ENCODE measurements at regions not wholly inside any gene's neighbourhood (a gene's known extent, or its start where the extent isn't known, plus 50 kb on each side); places are given as distances from the start of the nearest gene placed in this dataset.
"Not testable (repeated sequence)": the region's sequence is repeated elsewhere in the genome, so short reads cannot be mapped to it uniquely, and the experiment has no call there.

DNA sequence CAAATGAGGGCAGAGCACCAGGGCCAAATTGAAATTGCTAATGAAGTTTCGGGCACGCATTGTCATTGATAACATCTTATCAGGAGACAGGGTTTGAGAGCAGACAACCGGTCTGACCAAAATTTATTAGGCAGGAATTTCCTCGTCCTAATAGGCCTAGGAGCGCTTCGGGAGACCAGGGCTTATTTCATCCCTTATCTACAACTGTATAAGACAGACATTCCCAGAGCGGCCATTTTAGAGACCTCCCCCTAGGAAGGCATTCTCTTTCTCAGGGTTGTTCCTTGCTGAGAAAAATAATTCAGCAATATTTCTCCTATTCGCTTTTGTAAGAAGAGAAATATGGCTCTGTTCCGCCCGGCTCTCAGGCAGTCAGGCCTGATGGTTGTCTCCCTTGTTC is 219.4 kb downstream of the SNRPN start:
- H3K9me3 ChIP-seq (ENCODE audit: control insufficient read depth, low read length): peaks cover 12% of the 10 kb centered on the region
- H3K4me1 ChIP-seq (ENCODE audit: control insufficient read depth, insufficient read depth, low read length); H3K9ac ChIP-seq (ENCODE audit: low read length); H3K4me3 ChIP-seq (ENCODE audit: low read length); H3K27me3 ChIP-seq (ENCODE audit: control insufficient read depth, insufficient read depth, low read length); H3K36me3 ChIP-seq (ENCODE audit: control insufficient read depth, insufficient read depth, low read length): not testable (repeated sequence)

DNA sequence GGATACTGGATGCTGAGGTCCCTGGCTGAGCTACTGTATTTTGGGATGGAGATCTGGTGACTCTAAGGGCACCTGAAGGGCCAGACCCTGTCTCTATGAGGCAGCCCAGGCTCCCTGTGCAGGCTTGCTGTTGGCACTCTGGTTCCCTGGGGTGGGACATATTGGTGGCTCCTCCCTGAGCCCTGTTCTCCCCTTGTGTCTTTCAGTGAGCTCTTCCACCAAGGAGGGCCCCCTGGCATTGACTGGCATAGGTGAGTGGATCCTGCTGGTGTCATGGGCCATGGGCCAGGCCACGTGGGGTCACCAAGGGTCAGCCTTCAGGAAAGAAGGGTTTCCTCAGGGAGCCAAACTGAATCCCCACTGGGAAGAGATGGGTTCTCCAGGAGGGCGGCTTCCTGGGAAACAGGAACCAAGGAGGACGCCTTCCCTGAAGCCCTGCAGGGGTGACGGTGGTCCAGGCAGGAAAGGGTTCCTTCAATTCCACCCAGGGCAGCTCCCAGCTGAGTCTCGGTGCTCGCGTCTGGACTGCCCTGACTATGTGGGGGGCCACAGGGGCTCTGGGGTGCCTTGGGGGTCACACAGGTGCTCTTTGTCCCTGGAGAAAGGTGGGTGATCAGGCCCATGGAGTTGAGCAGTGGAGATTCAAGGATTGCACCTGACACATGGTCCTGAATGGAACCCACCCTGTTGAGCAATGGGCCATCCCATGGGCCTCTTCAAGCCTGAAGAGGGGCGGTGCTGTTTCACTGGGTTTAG is 220.4 kb downstream of the SNRPN start:
- H3K9ac ChIP-seq (ENCODE audit: low read length): no peak overlapping the region
- H3K36me3 ChIP-seq (ENCODE audit: control insufficient read depth, insufficient read depth, low read length): no peaks in the 10 kb centered on the region
- H3K27me3 ChIP-seq (ENCODE audit: control insufficient read depth, insufficient read depth, low read length): no peaks in the 10 kb centered on the region
- no peak overlapping the region for H3K4me3 ChIP-seq (ENCODE audit: low read length)
- H3K4me1 ChIP-seq (ENCODE audit: control insufficient read depth, insufficient read depth, low read length): no peaks in the 10 kb centered on the region
- H3K9me3 ChIP-seq (ENCODE audit: control insufficient read depth, low read length): peaks cover 12% of the 10 kb centered on the region

DNA sequence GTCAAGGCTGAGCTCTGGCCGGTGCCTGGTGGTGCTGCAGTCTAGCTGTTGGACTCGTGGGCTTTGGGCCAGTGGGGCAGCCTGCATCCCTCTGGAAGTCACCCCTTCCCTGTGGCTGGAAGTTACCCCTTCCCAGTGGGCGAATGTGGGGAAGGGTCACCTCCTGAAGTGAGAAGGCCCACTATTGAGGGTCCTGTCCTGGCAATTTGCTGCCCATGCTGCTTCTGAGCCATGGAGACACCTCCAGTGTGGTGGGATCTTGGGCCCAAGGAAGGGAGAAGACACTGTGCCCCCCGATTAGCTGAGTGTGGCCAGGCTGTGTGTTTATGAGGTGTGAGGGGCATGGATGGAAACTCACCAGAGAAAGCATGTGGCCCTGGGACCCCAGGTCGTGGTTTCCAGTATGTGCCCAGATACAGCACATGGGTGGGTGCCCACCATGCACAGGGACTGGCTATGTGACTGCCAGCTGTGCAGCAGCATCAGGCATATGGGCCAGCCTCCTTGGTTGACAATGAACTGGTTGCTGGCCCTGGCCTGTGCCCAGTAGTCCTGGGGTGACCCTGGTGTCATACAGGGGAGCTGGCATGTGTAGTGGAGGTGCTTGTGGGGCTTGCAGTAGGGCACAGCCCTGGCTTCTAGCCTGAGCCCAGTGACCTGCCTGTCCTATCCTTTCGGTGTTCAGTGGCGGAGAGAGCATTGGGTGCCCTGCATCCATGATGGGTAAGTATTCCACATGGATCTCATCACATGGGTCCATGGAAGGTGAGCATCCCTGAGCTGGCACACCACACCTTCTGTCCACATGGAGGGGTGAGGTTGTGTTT is 221.2 kb downstream of the SNRPN start:
- Histone ChIP-seq H3K36me3 (ENCODE audit: control insufficient read depth, insufficient read depth, low read length) (no peaks in the 10 kb centered on the region), H3K4me1 (ENCODE audit: control insufficient read depth, insufficient read depth, low read length) (no peaks in the 10 kb centered on the region), H3K9ac (ENCODE audit: low read length) (no peak overlapping the region), H3K9me3 (ENCODE audit: control insufficient read depth, low read length) (peaks cover 12% of the 10 kb centered on the region), H3K4me3 (ENCODE audit: low read length) (no peak overlapping the region), H3K27me3 (ENCODE audit: control insufficient read depth, insufficient read depth, low read length) (no peaks in the 10 kb centered on the region)

DNA sequence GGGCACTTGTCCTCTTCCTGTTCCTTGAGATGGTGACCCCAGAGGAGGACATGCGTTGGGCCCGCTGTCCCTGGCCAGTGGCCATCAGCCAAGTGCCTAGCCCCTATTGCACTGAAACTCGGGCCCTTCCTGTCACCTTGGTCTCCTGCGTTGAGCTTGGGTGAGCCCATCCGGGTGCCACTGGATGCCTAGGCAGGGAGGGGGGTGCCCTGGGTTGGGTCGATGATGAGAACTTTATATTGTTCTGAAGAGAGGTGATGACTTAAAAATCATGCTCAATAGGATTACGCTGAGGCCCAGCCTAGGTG is 221.8 kb downstream of the SNRPN start:
- H3K9ac ChIP-seq (ENCODE audit: low read length): no peak overlapping the region
- H3K4me3 ChIP-seq (ENCODE audit: low read length): no peak overlapping the region
- H3K4me1 ChIP-seq (ENCODE audit: control insufficient read depth, insufficient read depth, low read length): no peaks in the 10 kb centered on the region
- H3K9me3 ChIP-seq (ENCODE audit: control insufficient read depth, low read length): peaks cover 10% of the 10 kb centered on the region
- no peaks in the 10 kb centered on the region for H3K27me3 ChIP-seq (ENCODE audit: control insufficient read depth, insufficient read depth, low read length)
- no peaks in the 10 kb centered on the region for H3K36me3 ChIP-seq (ENCODE audit: control insufficient read depth, insufficient read depth, low read length)

DNA sequence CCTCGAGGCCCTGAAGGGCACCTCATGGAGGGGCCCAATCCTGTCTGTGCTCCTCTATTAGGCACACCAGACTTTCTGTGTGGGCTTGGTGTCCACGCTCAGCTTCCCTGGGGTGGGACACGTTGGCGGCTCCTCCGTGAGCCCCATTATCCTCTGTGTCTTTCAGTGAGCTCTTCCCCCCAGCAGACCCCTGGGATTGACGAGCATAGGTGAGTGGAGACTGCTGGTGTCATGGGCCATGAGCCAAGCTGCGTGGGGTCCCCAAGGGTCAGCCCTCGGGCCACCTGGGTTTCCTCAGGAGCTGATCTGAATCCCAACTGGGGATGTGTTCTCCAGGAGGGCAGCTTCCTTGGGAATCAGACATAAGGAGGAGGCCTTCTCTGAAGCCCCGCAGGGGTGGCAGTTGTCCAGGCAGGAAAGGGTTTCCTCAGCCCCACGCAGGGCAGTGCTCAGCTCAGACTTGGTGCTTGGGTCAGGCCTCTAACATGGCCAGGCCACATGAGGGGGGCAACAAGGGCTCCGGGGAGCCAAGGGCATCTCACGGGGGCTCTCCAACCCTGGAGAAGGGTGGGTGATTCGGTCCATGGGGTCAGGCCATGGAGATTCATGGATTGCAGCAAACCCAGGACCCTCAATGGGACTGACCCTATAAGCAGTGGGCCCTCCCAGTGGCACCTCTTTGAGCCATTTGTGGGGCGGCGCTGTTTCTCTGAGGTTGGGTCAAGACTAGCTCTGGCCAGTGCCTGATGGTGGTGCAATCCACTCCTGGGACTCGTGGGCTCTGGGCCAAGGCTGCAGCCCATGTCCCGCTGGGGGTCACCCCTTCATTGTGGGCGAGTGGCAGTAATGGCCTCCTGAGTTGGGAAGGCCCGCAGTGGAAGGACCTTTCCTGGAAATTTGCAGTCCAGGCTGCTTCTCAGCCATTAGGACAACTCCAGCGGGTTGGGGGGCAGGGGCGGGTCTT is 222.5 kb downstream of the SNRPN start:
- Histone ChIP-seq H3K4me3 (ENCODE audit: low read length) (no peak overlapping the region), H3K4me1 (ENCODE audit: control insufficient read depth, insufficient read depth, low read length) (no peaks in the 10 kb centered on the region), H3K9ac (ENCODE audit: low read length) (no peak overlapping the region), H3K9me3 (ENCODE audit: control insufficient read depth, low read length) (peaks cover 7% of the 10 kb centered on the region), H3K27me3 (ENCODE audit: control insufficient read depth, insufficient read depth, low read length) (no peaks in the 10 kb centered on the region), H3K36me3 (ENCODE audit: control insufficient read depth, insufficient read depth, low read length) (no peaks in the 10 kb centered on the region)

DNA sequence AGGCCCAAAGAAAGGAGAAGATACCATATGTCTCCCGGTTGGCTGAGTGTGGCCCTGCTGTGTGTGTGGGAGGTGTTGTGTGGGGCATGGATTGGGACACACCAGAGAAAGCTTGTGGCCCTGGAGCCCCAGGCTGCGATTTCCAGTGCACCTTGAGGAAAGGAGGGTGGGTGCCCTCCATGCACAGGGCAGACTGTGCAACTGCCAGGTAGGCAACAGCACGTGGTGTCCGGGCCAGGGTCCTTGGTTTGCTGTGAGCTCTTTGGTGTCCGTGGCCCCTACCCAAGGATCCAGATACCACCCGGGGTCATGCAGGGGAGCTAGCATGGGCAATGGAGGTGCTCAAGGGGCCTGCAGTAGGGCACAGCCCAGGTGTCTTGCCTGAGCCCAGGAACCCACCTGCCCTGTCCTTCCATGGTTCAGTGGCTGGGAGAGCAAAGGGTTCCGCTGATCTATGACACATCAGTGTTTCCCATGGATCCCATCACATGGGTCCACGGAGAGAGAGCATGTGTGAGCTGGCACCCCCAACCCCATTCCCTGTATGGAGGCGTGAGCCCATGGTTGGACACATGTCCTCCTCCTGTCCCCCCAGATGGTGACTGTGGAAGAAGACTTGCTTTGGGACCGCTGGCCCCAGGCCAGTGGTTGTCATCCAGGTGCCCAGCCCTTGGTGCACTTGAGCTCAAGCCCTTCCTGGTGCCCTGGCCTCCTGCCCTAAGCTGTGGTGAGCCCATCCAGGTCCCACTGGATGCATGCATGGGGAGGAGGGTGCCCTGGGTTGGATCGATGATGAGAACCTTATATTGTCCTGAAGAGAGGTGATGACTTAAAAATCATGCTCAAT is 223.4 kb downstream of the SNRPN start:
- H3K9me3 ChIP-seq (ENCODE audit: control insufficient read depth, low read length): peaks cover 4% of the 10 kb centered on the region

DNA sequence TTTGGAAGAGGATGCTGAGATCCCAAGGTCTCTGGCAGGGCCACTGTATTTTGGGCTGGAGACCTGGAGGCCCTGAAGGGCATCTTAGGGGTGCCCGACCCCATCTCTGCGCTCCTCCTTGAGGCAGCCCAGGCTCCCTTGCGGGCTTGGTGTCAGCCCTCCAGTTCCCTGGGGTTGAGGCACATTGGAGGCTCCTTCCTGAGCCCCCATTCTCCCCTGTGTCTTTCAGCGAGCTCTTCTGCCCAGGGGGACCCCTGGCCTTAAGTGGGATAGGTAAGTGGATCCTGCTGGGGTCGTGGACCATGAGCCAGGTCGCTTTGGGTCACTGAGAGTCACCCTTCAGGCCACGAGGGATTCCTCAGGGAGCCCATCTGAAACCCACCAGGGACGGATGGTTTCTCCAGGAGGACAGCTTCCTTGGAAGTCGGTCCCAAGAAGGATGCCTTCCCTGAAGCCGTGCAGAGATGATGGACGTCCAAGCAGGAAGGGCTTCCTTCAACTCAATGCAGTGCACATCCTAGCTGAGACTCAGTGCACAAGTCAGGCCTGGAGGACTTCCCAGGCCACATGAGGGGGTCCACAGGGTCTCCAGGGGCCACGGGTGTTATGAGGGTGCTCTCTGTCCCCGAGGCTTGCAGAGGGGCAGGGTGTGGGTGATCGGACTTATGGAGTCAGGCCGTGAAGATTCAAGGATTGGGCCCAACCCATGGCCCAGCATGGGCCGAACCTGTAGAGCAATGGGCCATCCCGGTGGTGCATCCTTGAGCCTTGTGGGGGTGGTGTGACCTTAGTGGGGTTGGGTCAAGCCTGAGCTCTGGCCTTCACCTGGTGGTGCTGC is 224.3 kb downstream of the SNRPN start:
- no peak overlapping the region for H3K4me3 ChIP-seq (ENCODE audit: low read length)
- no peaks in the 10 kb centered on the region for H3K27me3 ChIP-seq (ENCODE audit: control insufficient read depth, insufficient read depth, low read length)
- no peaks in the 10 kb centered on the region for H3K36me3 ChIP-seq (ENCODE audit: control insufficient read depth, insufficient read depth, low read length)
- peaks cover 4% of the 10 kb centered on the region for H3K9me3 ChIP-seq (ENCODE audit: control insufficient read depth, low read length)
- H3K4me1 ChIP-seq (ENCODE audit: control insufficient read depth, insufficient read depth, low read length): no peaks in the 10 kb centered on the region
- H3K9ac ChIP-seq (ENCODE audit: low read length): no peak overlapping the region

More for the DNA sequence above, 223.4 kb downstream of the SNRPN start:
- Histone ChIP-seq H3K9ac (ENCODE audit: low read length) (no peak overlapping the region), H3K4me1 (ENCODE audit: control insufficient read depth, insufficient read depth, low read length) (no peaks in the 10 kb centered on the region), H3K27me3 (ENCODE audit: control insufficient read depth, insufficient read depth, low read length) (no peaks in the 10 kb centered on the region), H3K4me3 (ENCODE audit: low read length) (no peak overlapping the region), H3K36me3 (ENCODE audit: control insufficient read depth, insufficient read depth, low read length) (no peaks in the 10 kb centered on the region)

DNA sequence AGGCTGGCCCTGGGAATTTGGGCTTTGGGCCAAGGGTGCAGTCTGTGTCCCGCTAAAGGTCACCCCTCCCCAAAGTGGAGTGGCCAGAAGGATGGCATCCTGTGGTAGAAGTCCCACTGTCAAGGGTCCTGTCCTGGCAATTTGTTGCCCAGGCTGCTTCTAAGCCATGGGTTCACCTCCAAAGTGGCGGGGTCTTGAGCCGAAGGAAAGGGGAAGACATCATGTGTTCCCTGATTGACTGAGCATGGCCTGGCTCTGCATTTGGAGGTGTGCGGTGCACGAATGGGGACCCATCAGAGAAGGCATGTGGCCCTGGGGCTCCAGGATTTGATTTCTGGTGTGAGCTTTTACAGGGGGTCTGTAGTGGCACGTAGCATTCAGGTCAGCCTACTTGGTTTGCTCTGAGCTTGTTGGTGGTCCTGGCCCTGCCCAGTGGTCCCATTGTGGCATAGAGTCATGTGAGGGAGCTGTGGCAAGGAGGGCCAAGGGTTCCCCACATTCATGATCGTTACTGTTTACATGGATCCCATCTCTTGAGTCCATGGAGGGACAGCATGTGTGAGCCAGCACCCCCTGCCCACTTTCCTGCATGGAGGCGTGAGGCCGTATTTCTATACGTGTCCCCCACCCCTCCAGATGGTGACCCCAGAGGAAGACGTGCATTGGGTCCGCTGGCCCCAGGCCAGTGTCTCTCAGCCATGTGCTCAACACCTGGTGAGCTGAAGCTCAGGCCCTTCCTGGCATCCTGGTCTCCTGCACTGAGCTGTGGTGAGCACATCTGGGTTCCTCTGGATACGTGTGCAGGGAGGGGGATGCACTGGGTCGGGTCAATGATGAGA is 225.1 kb downstream of the SNRPN start:
- Histone ChIP-seq H3K4me1 (ENCODE audit: control insufficient read depth, insufficient read depth, low read length) (no peaks in the 10 kb centered on the region), H3K9me3 (ENCODE audit: control insufficient read depth, low read length) (peaks cover 4% of the 10 kb centered on the region), H3K27me3 (ENCODE audit: control insufficient read depth, insufficient read depth, low read length) (no peaks in the 10 kb centered on the region), H3K4me3 (ENCODE audit: low read length) (no peak overlapping the region), H3K36me3 (ENCODE audit: control insufficient read depth, insufficient read depth, low read length) (no peaks in the 10 kb centered on the region), H3K9ac (ENCODE audit: low read length) (no peak overlapping the region)

DNA sequence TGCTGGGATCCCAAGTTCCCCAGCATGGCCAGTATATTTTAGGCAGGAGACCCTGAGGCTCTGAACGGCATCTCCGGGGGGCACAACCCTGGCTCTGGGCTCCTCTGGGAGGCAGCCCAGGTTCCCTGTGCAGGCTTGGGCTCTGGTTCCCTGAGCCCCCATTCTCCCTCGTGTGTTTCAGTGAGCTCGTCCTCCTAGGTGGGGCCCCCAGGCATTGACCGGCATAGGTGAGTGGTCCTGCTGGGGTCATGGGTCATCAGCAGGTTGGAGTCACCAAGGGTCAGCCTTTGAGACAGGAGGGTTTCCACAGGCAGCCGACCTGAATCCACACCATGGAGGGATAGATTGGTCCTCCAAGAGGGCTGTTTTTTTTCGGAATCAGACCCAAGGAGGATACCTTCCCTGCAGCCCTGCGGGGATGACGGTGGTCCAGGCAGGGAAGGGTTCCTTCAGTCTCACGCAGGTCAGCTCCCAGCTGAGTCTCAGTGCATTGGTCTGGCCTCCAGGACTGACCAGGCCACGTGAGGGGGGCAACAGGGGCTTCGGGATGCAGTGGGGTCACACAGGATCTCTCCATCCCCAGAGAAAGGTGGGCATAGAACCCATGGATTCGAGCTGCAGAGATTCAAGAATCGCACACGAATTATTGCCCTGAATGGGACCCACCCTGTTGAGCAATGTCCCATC is 226.0 kb downstream of the SNRPN start:
- H3K27me3 ChIP-seq (ENCODE audit: control insufficient read depth, insufficient read depth, low read length): no peaks in the 10 kb centered on the region
- no peak overlapping the region for H3K9ac ChIP-seq (ENCODE audit: low read length)
- H3K4me1 ChIP-seq (ENCODE audit: control insufficient read depth, insufficient read depth, low read length): no peaks in the 10 kb centered on the region
- H3K36me3 ChIP-seq (ENCODE audit: control insufficient read depth, insufficient read depth, low read length): no peaks in the 10 kb centered on the region
- H3K4me3 ChIP-seq (ENCODE audit: low read length): no peak overlapping the region
- peaks cover 4% of the 10 kb centered on the region for H3K9me3 ChIP-seq (ENCODE audit: control insufficient read depth, low read length)
